CD14-positive monocyte (primary cell): ENCODE measurements at regions not wholly inside any gene's neighbourhood (a gene's known extent, or its start where the extent isn't known, plus 50 kb on each side); places are given as distances from the start of the nearest gene placed in this dataset.
A peak's percentile ranks its signal among the peaks of the same experiment; 100 is the strongest.

ENCODE experiments used
- DNase-seq, 3 donors: peaks; one replicate each; pipeline ENCODE4 v3.0.0-alpha.2; 2011 to 2022
- H2AFZ ChIP-seq: 2 replicates; pipeline ENCODE4 v1.6.0; 2012; ENCODE audit warnings: mild to moderate bottlenecking, low read depth, low read length, inconsistent platforms; ENCODE audit not compliant: insufficient read depth, poor library complexity, severe bottlenecking
- H3K27ac ChIP-seq, 2 donors: 1 replicate in 1 of 2; 2 replicates in 1 of 2; pipeline ENCODE4 v1.5.1; 2012 to 2013; ENCODE audit warnings: low read length in 2 of 2, control low read depth in 1 of 2, inconsistent platforms in 1 of 2, low read depth in 1 of 2, mild to moderate bottlenecking in 1 of 2
- H3K27me3 ChIP-seq, 2 donors: one replicate each; pipeline versions ENCODE4 v1.6.0 to v1.6.1; 2011 to 2013; ENCODE audit warnings: low read length in 2 of 2; ENCODE audit not compliant: control insufficient read depth in 2 of 2, insufficient read depth in 2 of 2
- H3K36me3 ChIP-seq, 2 donors: replicated peaks in 1 of 2; 1 replicate in 1 of 2; 2 replicates in 1 of 2; pipeline versions ENCODE4 v1.5.1 to v1.6.1; 2012 to 2013; ENCODE audit warnings: low read length in 2 of 2, control low read depth in 1 of 2, inconsistent platforms in 1 of 2, mild to moderate bottlenecking in 1 of 2; ENCODE audit not compliant: insufficient read depth in 2 of 2, control insufficient read depth in 1 of 2
- H3K4me1 ChIP-seq, 2 donors: 1 replicate in 1 of 2; 2 replicates in 1 of 2; pipeline versions ENCODE4 v1.5.1 to v1.6.1; 2012 to 2013; ENCODE audit warnings: low read length in 2 of 2, control low read depth in 1 of 2, inconsistent platforms in 1 of 2, mild to moderate bottlenecking in 1 of 2, moderate library complexity in 1 of 2; ENCODE audit not compliant: insufficient read depth in 2 of 2, control insufficient read depth in 1 of 2
- H3K4me2 ChIP-seq: replicated peaks from 2 replicates; pipeline ENCODE3; 2012; ENCODE audit warnings: low read length, moderate library complexity, mild to moderate bottlenecking; ENCODE audit not compliant: poor library complexity, severe bottlenecking; ENCODE audit errors: extremely low read depth
- H3K4me3 ChIP-seq, 3 experiments: fragments of 200-600 bp in 1 of 3; sonication (generic) in 1 of 3; replicated peaks in 1 of 3; 1 replicate in 2 of 3; 2 replicates in 1 of 3; pipeline ENCODE4 v1.5.1; 2011 to 2013; ENCODE audit warnings: low read length in 3 of 3, mild to moderate bottlenecking in 3 of 3, control low read depth in 2 of 3, low read depth in 2 of 3, inconsistent platforms in 1 of 3, moderate library complexity in 1 of 3
- H3K79me2 ChIP-seq: 2 replicates; pipeline ENCODE4 v1.6.0; 2012; ENCODE audit warnings: mild to moderate bottlenecking, control low read depth, inconsistent platforms, low read length, moderate library complexity; ENCODE audit not compliant: insufficient read depth
- H3K9ac ChIP-seq: 2 replicates; pipeline ENCODE4 v1.6.0; 2017; ENCODE audit warnings: low read length, mild to moderate bottlenecking; ENCODE audit not compliant: insufficient read depth, poor library complexity, severe bottlenecking
- H3K9me3 ChIP-seq, 2 donors: replicated peaks in 1 of 2; 1 replicate in 1 of 2; 2 replicates in 1 of 2; pipeline versions ENCODE4 v1.5.1 to v1.6.1; 2012 to 2013; ENCODE audit warnings: low read length in 2 of 2, control low read depth in 1 of 2; ENCODE audit not compliant: control insufficient read depth in 1 of 2, insufficient read depth in 1 of 2
- H4K20me1 ChIP-seq: 2 replicates; pipeline ENCODE4 v1.6.0; 2012; ENCODE audit warnings: mild to moderate bottlenecking, low read length, control low read depth, moderate library complexity; ENCODE audit not compliant: insufficient read depth
- H3K27ac Mint-ChIP-seq, 7 donors: one replicate each; pipeline ENCODE4 v1.8.0; 2020; ENCODE audit warnings: mild to moderate bottlenecking in 7 of 7, mixed read lengths in 7 of 7, moderate library complexity in 6 of 7, inconsistent platforms in 2 of 7
- H3K27me3 Mint-ChIP-seq, 3 donors: one replicate each; pipeline ENCODE4 v1.8.0; 2021 to 2022; ENCODE audit warnings: low read depth in 3 of 3, mild to moderate bottlenecking in 3 of 3, mixed read lengths in 3 of 3, moderate library complexity in 3 of 3, inconsistent platforms in 1 of 3
- H3K36me3 Mint-ChIP-seq, 2 donors: one replicate each; pipeline ENCODE4 v1.8.0; 2020; ENCODE audit warnings: mixed read lengths in 2 of 2, inconsistent platforms in 1 of 2, mild to moderate bottlenecking in 1 of 2
- H3K4me1 Mint-ChIP-seq: one replicate; pipeline ENCODE4 v1.8.0; 2020; ENCODE audit warnings: mild to moderate bottlenecking, mixed read lengths
- H3K4me3 Mint-ChIP-seq, 2 donors: one replicate each; pipeline ENCODE4 v1.8.0; 2020; ENCODE audit warnings: mild to moderate bottlenecking in 2 of 2, mixed read lengths in 2 of 2, moderate library complexity in 1 of 2
- H3K9me3 Mint-ChIP-seq, 7 donors: one replicate each; pipeline ENCODE4 v1.8.0; 2020 to 2022; ENCODE audit warnings: mixed read lengths in 7 of 7, mild to moderate bottlenecking in 6 of 7, moderate library complexity in 6 of 7, inconsistent platforms in 2 of 7
- CTCF ChIP-seq: fragments of 200-600 bp; IDR thresholded peaks from one replicate; pipeline ENCODE4 v1.8.0; 2022; ENCODE audit warnings: antibody characterized with exemption, mild to moderate bottlenecking
- WGBS: methylation state at CpG from one replicate; pipeline ENCODE4 v1.1.5; 2013; ENCODE audit warnings: missing lambda C conversion rate; ENCODE audit not compliant: insufficient coverage; 5-methylcytosine and 5-hydroxymethylcytosine counted together
- intact Hi-C, 2 donors: fragments of 100-400 bp; cut with micrococcal nuclease; formaldehyde crosslinking; loops; one replicate each; pipeline versions ENCODE4 v1.15.0 to v1.15.1; 2023

- peaks cover 0 to 12% (median 5%) of the 10 kb centered on the region in 7 donors for H3K9me3 Mint-ChIP-seq
- no peak for TF ChIP-seq CTCF
- H3K79me2 ChIP-seq, result no peaks in the 10 kb centered on the region
- no peak overlapping the region for H2AFZ ChIP-seq
- peak in 1 of 3 donors; percentile 1 for DNase-seq
- peaks cover 2 to 19% (median 6%) of the 10 kb centered on the region in 3 donors for H3K27me3 Mint-ChIP-seq
- WGBS, result 50% methylated on average over 2 of the region's 3 CpGs
- no peak overlapping the region for H3K4me3 ChIP-seq
- peaks cover 0 to 5% of the 10 kb centered on the region in 2 donors for H3K9me3 ChIP-seq
- intact Hi-C loops, result no loop called here
- H3K4me1 ChIP-seq, result no peaks in the 10 kb centered on the region
- H3K27me3 ChIP-seq, result peaks cover 0 to 16% of the 10 kb centered on the region in 2 donors
- no peaks in the 10 kb centered on the region for H4K20me1 ChIP-seq
- peaks cover 5% of the 10 kb centered on the region for H3K4me1 Mint-ChIP-seq
- H3K9ac ChIP-seq, result no peak overlapping the region
- H3K4me2 ChIP-seq, result no peak overlapping the region
- no peak overlapping the region for H3K27ac Mint-ChIP-seq
- no peaks in the 10 kb centered on the region for H3K36me3 ChIP-seq
- no peak overlapping the region for H3K27ac ChIP-seq
- H3K36me3 Mint-ChIP-seq, result no peaks in the 10 kb centered on the region
- H3K4me3 Mint-ChIP-seq, result no peak overlapping the region
These were observed 222.3 kb upstream of the S100G start for GRCh38 chrX:16427668-16428067.

GRCh38 chrX:16429406-16429805, 220.6 kb upstream of the S100G start:
- H3K27me3 ChIP-seq, result peaks cover 0 to 18% of the 10 kb centered on the region in 2 donors
- no peaks in the 10 kb centered on the region for H3K9me3 ChIP-seq
- H3K4me3 ChIP-seq, result no peak overlapping the region
- H3K27ac ChIP-seq, result no peak overlapping the region
- H3K79me2 ChIP-seq, result no peaks in the 10 kb centered on the region
- Mint-ChIP-seq H3K4me1 (peaks cover 2% of the 10 kb centered on the region), H3K36me3 (no peaks in the 10 kb centered on the region), H3K27ac (no peak overlapping the region), H3K9me3 (peaks cover 0 to 4% (median 0%) of the 10 kb centered on the region in 7 donors), H3K4me3 (no peak overlapping the region), H3K27me3 (peaks cover 2 to 15% (median 5%) of the 10 kb centered on the region in 3 donors)
- no peak overlapping the region for H2AFZ ChIP-seq
- WGBS, result 83% methylated on average over 1 of the region's 4 CpGs
- no peaks in the 10 kb centered on the region for H4K20me1 ChIP-seq
- no peak overlapping the region for H3K4me2 ChIP-seq
- no peaks in the 10 kb centered on the region for H3K4me1 ChIP-seq
- intact Hi-C loops, result no loop called here
- TF ChIP-seq CTCF, result no peak
- no peak overlapping the region for H3K9ac ChIP-seq
- no peak for DNase-seq
- H3K36me3 ChIP-seq, result no peaks in the 10 kb centered on the region
